ENCODE measurements at regions not wholly inside any gene's neighbourhood (a gene's known extent, or its start where the extent isn't known, plus 50 kb on each side); places are given as distances from the start of the nearest gene placed in this dataset.
A peak's percentile ranks its signal among the peaks of the same experiment; 100 is the strongest.

GRCh38 chr1:222098404-222098803 lies 356.5 kb upstream of the DUSP10 start:
- TF ChIP-seq, protein P1, sequence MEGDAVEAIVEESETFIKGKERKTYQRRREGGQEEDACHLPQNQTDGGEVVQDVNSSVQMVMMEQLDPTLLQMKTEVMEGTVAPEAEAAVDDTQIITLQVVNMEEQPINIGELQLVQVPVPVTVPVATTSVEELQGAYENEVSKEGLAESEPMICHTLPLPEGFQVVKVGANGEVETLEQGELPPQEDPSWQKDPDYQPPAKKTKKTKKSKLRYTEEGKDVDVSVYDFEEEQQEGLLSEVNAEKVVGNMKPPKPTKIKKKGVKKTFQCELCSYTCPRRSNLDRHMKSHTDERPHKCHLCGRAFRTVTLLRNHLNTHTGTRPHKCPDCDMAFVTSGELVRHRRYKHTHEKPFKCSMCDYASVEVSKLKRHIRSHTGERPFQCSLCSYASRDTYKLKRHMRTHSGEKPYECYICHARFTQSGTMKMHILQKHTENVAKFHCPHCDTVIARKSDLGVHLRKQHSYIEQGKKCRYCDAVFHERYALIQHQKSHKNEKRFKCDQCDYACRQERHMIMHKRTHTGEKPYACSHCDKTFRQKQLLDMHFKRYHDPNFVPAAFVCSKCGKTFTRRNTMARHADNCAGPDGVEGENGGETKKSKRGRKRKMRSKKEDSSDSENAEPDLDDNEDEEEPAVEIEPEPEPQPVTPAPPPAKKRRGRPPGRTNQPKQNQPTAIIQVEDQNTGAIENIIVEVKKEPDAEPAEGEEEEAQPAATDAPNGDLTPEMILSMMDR (IDR thresholded peaks at IDR 0.05; ENCODE audit: insufficient read depth, low read length, poor library complexity, severe bottlenecking): no peak
- Histone ChIP-seq H3K27me3 (replicated peaks; ENCODE audit: control insufficient read depth, insufficient read depth, low read length) (no peaks in the 10 kb centered on the region), H3K4me3 (replicated peaks; ENCODE audit: low read depth, low read length) (no peak overlapping the region), H3K36me3 (ENCODE audit: control insufficient read depth, insufficient read depth, low read length) (no peaks in the 10 kb centered on the region)
- no peak for DNase-seq (ENCODE audit: extremely low read depth, insufficient read length)

DNA sequence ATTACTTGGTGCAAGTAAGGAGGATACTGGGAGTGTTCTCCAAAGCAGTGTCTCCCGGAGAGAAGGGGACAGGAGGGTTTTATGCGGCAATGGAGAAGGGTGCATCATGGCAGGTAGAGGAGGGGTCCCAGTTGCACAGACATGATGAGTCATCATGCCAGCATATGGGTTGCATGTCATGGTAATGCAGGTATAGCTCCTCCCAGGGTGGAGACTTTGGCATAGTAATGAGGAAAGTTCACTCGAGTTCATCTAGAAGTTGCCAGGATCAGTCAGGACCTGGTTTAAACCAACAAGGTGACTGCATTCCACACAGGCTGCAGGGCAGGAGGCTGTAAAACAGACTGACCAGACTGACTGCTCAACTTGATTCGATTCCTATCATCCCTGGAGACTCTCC lies 355.7 kb upstream of the DUSP10 start:
- no peaks in the 10 kb centered on the region for H3K27me3 ChIP-seq (replicated peaks; ENCODE audit: control insufficient read depth, insufficient read depth, low read length)
- no peak overlapping the region for H3K4me3 ChIP-seq (replicated peaks; ENCODE audit: low read depth, low read length)
- DNase-seq (ENCODE audit: extremely low read depth, insufficient read length): no peak
- H3K36me3 ChIP-seq (ENCODE audit: control insufficient read depth, insufficient read depth, low read length): no peaks in the 10 kb centered on the region
- TF ChIP-seq, protein P1 (IDR thresholded peaks at IDR 0.05; ENCODE audit: insufficient read depth, low read length, poor library complexity, severe bottlenecking): no peak

GRCh38 chr1:222096883-222097282 lies 355.0 kb upstream of the DUSP10 start:
- no peaks in the 10 kb centered on the region for H3K36me3 ChIP-seq (ENCODE audit: control insufficient read depth, insufficient read depth, low read length)
- H3K4me3 ChIP-seq (replicated peaks; ENCODE audit: low read depth, low read length): no peak overlapping the region
- H3K27me3 ChIP-seq (replicated peaks; ENCODE audit: control insufficient read depth, insufficient read depth, low read length): no peaks in the 10 kb centered on the region
- TF ChIP-seq, protein P1 (IDR thresholded peaks at IDR 0.05; ENCODE audit: insufficient read depth, low read length, poor library complexity, severe bottlenecking): no peak
- DNase-seq (ENCODE audit: extremely low read depth, insufficient read length): no peak

GRCh38 chr1:222096476-222096772 lies 354.5 kb upstream of the DUSP10 start:
- no peak overlapping the region for H3K4me3 ChIP-seq (replicated peaks; ENCODE audit: low read depth, low read length)
- TF ChIP-seq, protein P1 (IDR thresholded peaks at IDR 0.05; ENCODE audit: insufficient read depth, low read length, poor library complexity, severe bottlenecking): no peak
- DNase-seq (ENCODE audit: extremely low read depth, insufficient read length): no peak

DNA sequence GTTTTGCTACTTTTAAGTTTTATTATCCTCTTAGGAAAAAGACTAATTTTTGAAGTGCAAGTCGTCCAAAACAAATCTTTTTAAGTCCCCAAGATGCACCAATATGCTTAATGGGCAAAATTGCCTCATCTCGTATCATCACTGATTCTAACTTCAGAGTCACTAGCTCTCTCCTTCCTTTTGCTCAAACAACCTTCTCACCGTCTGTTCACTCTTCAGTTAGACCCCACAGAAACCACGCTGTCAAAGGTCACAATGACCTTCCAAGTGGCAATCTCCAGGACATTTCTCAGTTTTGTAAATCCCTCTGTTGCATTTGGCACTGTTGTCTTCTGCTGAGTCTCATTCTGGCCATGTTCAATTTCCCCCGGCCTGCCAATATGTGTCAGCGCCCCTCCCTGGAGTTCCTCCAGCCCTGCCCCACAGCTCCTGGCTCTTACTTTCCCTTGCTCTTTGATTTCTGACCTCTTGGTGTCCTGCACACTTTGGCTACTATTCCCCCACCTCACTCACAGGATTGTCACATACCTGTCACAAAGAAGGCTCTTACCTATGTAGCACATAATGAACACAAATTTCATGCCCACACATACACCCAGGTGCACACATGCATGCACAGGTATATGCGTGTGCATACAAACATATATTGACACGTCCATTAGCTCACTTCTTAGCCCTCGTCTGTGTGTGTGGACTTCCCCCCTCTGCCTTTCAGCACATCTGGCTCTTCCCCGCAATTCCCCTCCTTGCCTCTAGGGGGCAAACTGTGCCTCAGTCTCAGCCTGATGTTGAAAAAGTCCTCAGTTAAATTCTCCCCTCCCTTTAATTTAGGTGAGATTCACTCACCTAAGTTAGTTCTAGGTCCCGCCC lies 354.0 kb upstream of the DUSP10 start:
- no peaks in the 10 kb centered on the region for H3K36me3 ChIP-seq (ENCODE audit: control insufficient read depth, insufficient read depth, low read length)
- peak; percentile 13 for DNase-seq (ENCODE audit: extremely low read depth, insufficient read length)
- TF ChIP-seq, protein P1 (IDR thresholded peaks at IDR 0.05; ENCODE audit: insufficient read depth, low read length, poor library complexity, severe bottlenecking): peak; percentile 95
- no peaks in the 10 kb centered on the region for H3K27me3 ChIP-seq (replicated peaks; ENCODE audit: control insufficient read depth, insufficient read depth, low read length)
- no peak overlapping the region for H3K4me3 ChIP-seq (replicated peaks; ENCODE audit: low read depth, low read length)

More at GRCh38 chr1:222096476-222096772, 354.5 kb upstream of the DUSP10 start:
- H3K27me3 ChIP-seq (replicated peaks; ENCODE audit: control insufficient read depth, insufficient read depth, low read length): no peaks in the 10 kb centered on the region
- no peaks in the 10 kb centered on the region for H3K36me3 ChIP-seq (ENCODE audit: control insufficient read depth, insufficient read depth, low read length)

Data from GM06990 (cell line).